ENCODE measurements at regions not wholly inside any gene's neighbourhood (a gene's known extent, or its start where the extent isn't known, plus 50 kb on each side); places are given as distances from the start of the nearest gene placed in this dataset.

DNA sequence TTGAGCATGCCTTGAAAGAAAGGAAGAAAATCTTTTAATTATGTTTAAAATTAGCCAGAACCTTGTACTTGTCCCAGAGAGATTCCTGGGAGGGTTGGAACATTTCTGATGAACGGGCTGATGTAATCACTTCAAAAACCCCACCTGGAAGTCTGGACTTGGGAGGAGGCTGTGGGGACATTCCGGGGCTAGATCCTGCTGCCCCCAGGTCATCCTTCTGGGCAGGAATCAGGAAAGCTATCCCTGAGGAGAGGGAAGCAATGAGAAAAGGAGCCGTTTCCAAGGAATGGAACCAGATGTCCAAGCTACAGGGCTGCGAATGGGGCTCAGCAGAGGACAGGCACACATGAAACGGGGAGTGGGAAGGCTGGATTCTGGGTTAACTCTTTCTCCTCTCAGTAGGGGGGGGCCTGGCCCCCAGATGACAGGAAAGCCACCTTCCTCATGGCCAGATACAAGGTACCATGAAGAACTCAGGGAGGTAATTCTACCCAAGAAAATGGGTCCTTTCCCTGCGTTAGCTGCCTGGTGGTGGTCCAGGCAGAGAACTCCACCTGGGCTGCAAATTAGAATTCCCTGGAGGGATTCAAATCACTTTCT is 280.1 kb downstream of the TCF7L2 start:
- TF ChIP-seq CTCF (IDR thresholded peaks at IDR 0.05; ENCODE audit: low read depth, low read length) (no peak), EZH2phosphoT487 (IDR thresholded peaks at IDR 0.05; ENCODE audit: low read depth) (no peak)

Measured in OCI-LY3 (cell line).